K562 (cell line): ENCODE measurements at regions not wholly inside any gene's neighbourhood (a gene's known extent, or its start where the extent isn't known, plus 50 kb on each side); places are given as distances from the start of the nearest gene placed in this dataset.

Experiments
- ATAC-seq: fragments of 200-7000 bp; cut with Tn5 transposase; 3 replicates; pipeline ENCODE4 v1.9.1; 2020; ENCODE audit warnings: moderate library complexity
- BruUV-seq: library from RNA; stranded (reverse); fragments of 400-500 nt; replicated peaks from 2 replicates; lab custom pipeline; 2021; lab: Mats Ljungman, UMichigan
- CTCF ChIA-PET: fragments of 300-600 bp; formaldehyde crosslinking; extraction: SDS; loops from one replicate; lab custom pipeline; 2021; ENCODE audit warnings: low intra/inter-chr PET ratio; lab: Yijun Ruan, JAX
- POLR2A ChIA-PET: fragments of 300-600, 350-650 bp; sonication (Branson Sonifier 250); formaldehyde crosslinking; extraction: SDS; loops from one replicate; lab custom pipeline; 2021; ENCODE audit warnings: antibody characterized with exemption, inconsistent platforms; lab: Yijun Ruan, JAX
- DNase-seq, 4 experiments: peaks; one replicate each; pipeline versions ENCODE4 v3.0.0 to v3.0.0-alpha.2; 2011 to 2018; ENCODE audit warnings: low spot score in 3 of 4, mixed read lengths in 3 of 4; ENCODE audit errors: extremely low read depth in 1 of 4
- FAIRE-seq: peaks from 2 replicates; lab custom pipeline; 2011; peaks lifted over from hg19 to GRCh38; lab: Jason Lieb, UNC
- H2AFZ ChIP-seq: 2 replicates; pipeline ENCODE4 v1.6.0; 2011; ENCODE audit warnings: low read depth, low read length, control low read depth, inconsistent platforms
- H3K27ac ChIP-seq: fragments of 200-600 bp; 3 replicates; pipeline ENCODE4 v1.8.0; 2011; ENCODE audit warnings: low read depth, mild to moderate bottlenecking, control low read depth, inconsistent platforms, low read length, moderate library complexity, mixed read lengths; ENCODE audit errors: extremely low read depth
- H3K27me3 ChIP-seq, 2 experiments: fragments of 300-600 bp in 1 of 2; 2 replicates in 1 of 2; 3 replicates in 1 of 2; pipeline versions ENCODE4 v1.6.0 to v1.8.0; 2011; ENCODE audit warnings: inconsistent platforms in 2 of 2, low read length in 2 of 2, mild to moderate bottlenecking in 1 of 2, mixed read lengths in 1 of 2, moderate library complexity in 1 of 2; ENCODE audit not compliant: control insufficient read depth in 2 of 2, insufficient read depth in 2 of 2
- H3K36me3 ChIP-seq: fragments of 300-600 bp; 3 replicates; pipeline ENCODE4 v1.8.0; 2011; ENCODE audit warnings: mild to moderate bottlenecking, low read length, inconsistent platforms; ENCODE audit not compliant: control insufficient read depth, insufficient read depth
- H3K4me1 ChIP-seq, 2 experiments: fragments of 200-600 bp in 1 of 2; replicated peaks in 1 of 2; 2 replicates in 1 of 2; 3 replicates in 1 of 2; pipeline versions ENCODE4 v1.5.1 to v1.8.0; 2011; ENCODE audit warnings: inconsistent platforms in 2 of 2, low read length in 2 of 2, mild to moderate bottlenecking in 1 of 2, mixed read lengths in 1 of 2, moderate library complexity in 1 of 2; ENCODE audit not compliant: control insufficient read depth in 2 of 2, insufficient read depth in 2 of 2
- H3K4me2 ChIP-seq: 2 replicates; pipeline ENCODE4 v1.6.1; 2011; ENCODE audit warnings: low read length, control low read depth, inconsistent platforms, mixed read lengths; ENCODE audit not compliant: insufficient read depth
- H3K4me3 ChIP-seq: fragments of 200-600 bp; sonication (generic), shearing (Covaris generic); 2 replicates; pipeline ENCODE4 v1.5.1; 2016; ENCODE audit warnings: control low read depth, inconsistent platforms
- H3K79me2 ChIP-seq: fragments of 200-600 bp; 3 replicates; pipeline ENCODE4 v1.8.0; 2011; ENCODE audit warnings: low read length, inconsistent platforms; ENCODE audit not compliant: control insufficient read depth, insufficient read depth
- H3K9ac ChIP-seq, 2 experiments: 2 replicates each; pipeline versions ENCODE4 v1.6.0 to v1.6.1; 2011; ENCODE audit warnings: low read depth in 2 of 2, low read length in 2 of 2, control low read depth in 1 of 2, inconsistent platforms in 1 of 2, mild to moderate bottlenecking in 1 of 2, mixed read lengths in 1 of 2; ENCODE audit not compliant: insufficient read depth in 1 of 2
- H3K9me1 ChIP-seq: one replicate; pipeline ENCODE4 v1.6.0; 2011; ENCODE audit warnings: inconsistent platforms, mild to moderate bottlenecking, low read length, moderate library complexity; ENCODE audit not compliant: control insufficient read depth, insufficient read depth
- H3K9me3 ChIP-seq: replicated peaks from 2 replicates; pipeline ENCODE4 v1.5.1; 2011; ENCODE audit warnings: low read depth, low read length, inconsistent platforms; ENCODE audit not compliant: control insufficient read depth, insufficient read depth
- H4K20me1 ChIP-seq: replicated peaks from 2 replicates; pipeline ENCODE4 v1.6.1; 2011; ENCODE audit warnings: low read length, inconsistent platforms, mixed read lengths; ENCODE audit not compliant: control insufficient read depth, insufficient read depth
- CHD2 ChIP-seq: IDR thresholded peaks from 2 replicates; pipeline ENCODE4 v1.6.1; 2011; ENCODE audit warnings: low read depth, low read length
- ETV6 ChIP-seq, 3 experiments: fragments of 150-350 bp in 1 of 3; sonication (generic) in 1 of 3; formaldehyde crosslinking in 1 of 3; IDR thresholded peaks; 2 replicates each; pipeline versions ENCODE4 v1.6.1 to v1.8.0; 2014 to 2022; ENCODE audit warnings: borderline replicate concordance in 2 of 3, low read depth in 2 of 3, antibody characterized with exemption in 1 of 3, low read length in 1 of 3, mild to moderate bottlenecking in 1 of 3, missing genetic modification reagents in 1 of 3
- HMG20A ChIP-seq: fragments of 450-650 bp; formaldehyde crosslinking; conservative IDR thresholded peaks from 2 replicates; pipeline ENCODE4 v1.4.0; 2020; ENCODE audit warnings: mild to moderate bottlenecking, mixed read lengths
- HOXB6 ChIP-seq: fragments of 250-450 bp; sonication (Bioruptor Pico); IDR thresholded peaks from 2 replicates; pipeline ENCODE4 v1.5.1; 2022; ENCODE audit warnings: mild to moderate bottlenecking, borderline replicate concordance
- KLF10 ChIP-seq: fragments of 250-450 bp; sonication (Bioruptor Pico); IDR thresholded peaks from 2 replicates; pipeline ENCODE4 v1.6.1; 2021; ENCODE audit warnings: matching md5 sums
- MCM2 ChIP-seq: fragments of 450-650 bp; IDR thresholded peaks from 2 replicates; pipeline ENCODE4 v1.6.1; 2017; ENCODE audit warnings: low read depth, mild to moderate bottlenecking
- MEIS2 ChIP-seq: fragments of 450-650 bp; IDR thresholded peaks from 2 replicates; pipeline ENCODE4 v1.6.1; 2014; ENCODE audit warnings: mild to moderate bottlenecking; ENCODE audit not compliant: partially characterized antibody
- MXI1 ChIP-seq: IDR thresholded peaks from 2 replicates; pipeline ENCODE4 v1.6.1; 2011; ENCODE audit warnings: low read depth, mild to moderate bottlenecking, improper control_type of control experiment, low read length
- NBN ChIP-seq: fragments of 450-650 bp; IDR thresholded peaks from 2 replicates; pipeline ENCODE4 v1.6.1; 2016; ENCODE audit warnings: low read depth, mild to moderate bottlenecking
- NFXL1 ChIP-seq: fragments of 450-650 bp; formaldehyde crosslinking; IDR thresholded peaks from 2 replicates; pipeline ENCODE4 v1.4.0; 2021; ENCODE audit warnings: mild to moderate bottlenecking
- POLR3A ChIP-seq: IDR thresholded peaks from 2 replicates; pipeline ENCODE4 v1.6.1; 2011; ENCODE audit warnings: borderline replicate concordance, mild to moderate bottlenecking, moderate library complexity; ENCODE audit not compliant: insufficient read length, insufficient read depth; ENCODE audit errors: extremely low read depth
- RAD21 ChIP-seq, 2 experiments: fragments of 250-450 bp in 1 of 2; fragments of 450-650 bp in 1 of 2; sonication (Bioruptor Pico) in 1 of 2; formaldehyde crosslinking in 1 of 2; IDR thresholded peaks in 1 of 2; conservative IDR thresholded peaks in 1 of 2; 2 replicates each; pipeline versions ENCODE4 v1.4.0 to v1.8.0; 2020 to 2022; ENCODE audit warnings: mild to moderate bottlenecking in 2 of 2, moderate library complexity in 1 of 2
- RHOXF2B ChIP-seq: fragments of 250-450 bp; sonication (Bioruptor Pico); conservative IDR thresholded peaks from 2 replicates; pipeline ENCODE4 v1.5.1; 2021
- TFAM ChIP-seq: fragments of 250-450 bp; sonication (Bioruptor Pico); conservative IDR thresholded peaks from 2 replicates; pipeline ENCODE4 v1.5.0; 2021; ENCODE audit warnings: mild to moderate bottlenecking, moderate library complexity
- XRCC3 ChIP-seq: fragments of 450-650 bp; IDR thresholded peaks from 2 replicates; pipeline ENCODE4 v1.6.1; 2017; ENCODE audit warnings: mild to moderate bottlenecking, moderate library complexity
- YY1 ChIP-seq, 3 experiments: IDR thresholded peaks; 2 replicates each; pipeline ENCODE4 v1.6.1; 2011; ENCODE audit warnings: low read length in 2 of 3, mild to moderate bottlenecking in 2 of 3, moderate library complexity in 2 of 3, borderline replicate concordance in 1 of 3, control low read depth in 1 of 3, low read depth in 1 of 3; ENCODE audit not compliant: insufficient read depth in 3 of 3, insufficient replicate concordance in 2 of 3, control insufficient read depth in 1 of 3, insufficient read length in 1 of 3; ENCODE audit errors: extremely low read depth in 1 of 3
- ZNF124 ChIP-seq: sonication (generic); formaldehyde crosslinking; IDR thresholded peaks from 2 replicates; pipeline ENCODE4 v1.8.1; 2022; ENCODE audit warnings: missing genetic modification reagents
- ZNF584 ChIP-seq: fragments of 200-800 bp; sonication (Bioruptor generic); IDR thresholded peaks from 2 replicates; pipeline ENCODE4 v1.6.1; 2016; ENCODE audit warnings: low read depth, mild to moderate bottlenecking, missing genetic modification characterization, missing compliant biosample characterization
- WGBS: fragments of 100-300 bp; shearing (Covaris generic); methylation state at CpG from one replicate; pipeline ENCODE4 v1.1.6; 2016; ENCODE audit warnings: low coverage, mixed read lengths; ENCODE audit not compliant: insufficient coverage; ENCODE audit errors: missing lambda C conversion rate; 5-methylcytosine and 5-hydroxymethylcytosine counted together
- in situ Hi-C: fragments of 300-500 bp; cut with MboI; formaldehyde crosslinking; loops from 4 replicates; pipeline ENCODE4 v1.15.0; 2018; ENCODE audit warnings: inconsistent platforms, mixed read lengths
- intact Hi-C: fragments of 100-400 bp; cut with micrococcal nuclease; formaldehyde crosslinking; loops from 2 replicates; pipeline ENCODE4 v1.14.2; 2022
- TF ChIP-seq, protein P1 (sequence below), 3 experiments: IDR thresholded peaks in 2 of 3; conservative IDR thresholded peaks in 1 of 3; 2 replicates each; pipeline ENCODE4 v1.5.1; 2011 to 2012; ENCODE audit warnings: low read length in 3 of 3, mild to moderate bottlenecking in 3 of 3, control low read depth in 2 of 3, improper control_type of control experiment in 1 of 3, inconsistent platforms in 1 of 3, low read depth in 1 of 3, mixed read lengths in 1 of 3, moderate library complexity in 1 of 3; ENCODE audit not compliant: insufficient read depth in 2 of 3
- TF ChIP-seq, protein P2 (sequence below): fragments of 450-650 bp; IDR thresholded peaks from 2 replicates; pipeline ENCODE4 v1.6.1; 2016; ENCODE audit warnings: antibody characterized with exemption

DNA sequence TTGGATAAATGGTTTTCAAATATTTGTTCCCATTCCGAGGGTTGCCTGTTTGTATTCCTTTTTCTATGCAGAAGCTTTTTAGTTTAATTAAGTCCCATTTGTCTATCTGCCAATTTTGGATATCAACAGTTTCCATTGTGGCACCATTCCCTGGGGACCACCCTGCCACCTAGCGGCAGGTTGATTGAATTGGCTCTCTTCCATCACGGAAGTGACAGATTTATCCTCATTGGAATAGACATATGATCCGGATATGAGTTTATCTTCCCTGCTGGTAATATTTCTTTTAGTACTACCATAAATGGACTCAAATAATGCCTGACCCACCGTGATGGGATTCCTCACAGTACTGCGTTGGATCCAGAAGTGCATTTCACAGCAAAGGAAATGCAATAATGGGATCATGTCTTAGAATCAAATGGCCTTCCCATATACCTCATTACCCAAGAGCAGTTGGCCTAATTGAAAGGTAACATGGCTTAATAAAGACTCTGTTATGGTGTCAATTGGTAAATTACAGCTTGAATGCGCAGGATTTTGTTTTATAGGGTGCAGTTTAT lies 327.0 kb downstream of the BMP2 start:
- intact Hi-C loops, result no loop called here
- Histone ChIP-seq H3K27ac (no peak overlapping the region), H3K4me1 (no peaks in the 10 kb centered on the region), H4K20me1 (no peaks in the 10 kb centered on the region), H3K9me1 (no peaks in the 10 kb centered on the region), H3K4me2 (no peak overlapping the region), H3K36me3 (no peaks in the 10 kb centered on the region), H3K4me3 (no peak overlapping the region), H3K9ac (no peak overlapping the region), H3K79me2 (no peaks in the 10 kb centered on the region), H3K27me3 (no peaks in the 10 kb centered on the region), H3K9me3 (no peaks in the 10 kb centered on the region), H2AFZ (no peak overlapping the region)
- FAIRE-seq, result peak; percentile 69
- BruUV-seq, result no TSS peak
- ChIA-PET CTCF (interaction anchor here (0.6 kb wide), 1 partner anchor 994 kb away, joined by 3 read pairs; no protein-coding TSS in a partner anchor), POLR2A (no interaction called here)
- peak; percentile 23 to 36 (median 30) for DNase-seq
- in situ Hi-C loops, result no loop called here
- ATAC-seq, result no peak
- 0% methylated on average over 6 of the region's 7 CpGs for WGBS
- TF ChIP-seq MCM2, result no peak
- no peak for TF ChIP-seq XRCC3
- no peak for TF ChIP-seq NBN
- no peak for TF ChIP-seq HMG20A (CRISPR knock-in tag)
- TF ChIP-seq CHD2, result no peak
- no peak for TF ChIP-seq HOXB6 (CRISPR knock-in tag)
- TF ChIP-seq POLR3A, result no peak
- no peak for TF ChIP-seq YY1 (IDR thresholded peaks at IDR 0.05; ENCODE audit: borderline replicate concordance in 1 of 3, control insufficient read depth in 1 of 3, extremely low read depth in 1 of 3, insufficient read depth in 3 of 3, insufficient read length in 1 of 3, insufficient replicate concordance in 2 of 3, low read depth in 1 of 3, low read length in 2 of 3)
- no peak for TF ChIP-seq ZNF124 (CRISPR knock-in tag)
- TF ChIP-seq MXI1, result no peak
- TF ChIP-seq ZNF584 (CRISPR knock-in tag), result no peak
- TF ChIP-seq RHOXF2B, result no peak
- TF ChIP-seq, protein P1, sequence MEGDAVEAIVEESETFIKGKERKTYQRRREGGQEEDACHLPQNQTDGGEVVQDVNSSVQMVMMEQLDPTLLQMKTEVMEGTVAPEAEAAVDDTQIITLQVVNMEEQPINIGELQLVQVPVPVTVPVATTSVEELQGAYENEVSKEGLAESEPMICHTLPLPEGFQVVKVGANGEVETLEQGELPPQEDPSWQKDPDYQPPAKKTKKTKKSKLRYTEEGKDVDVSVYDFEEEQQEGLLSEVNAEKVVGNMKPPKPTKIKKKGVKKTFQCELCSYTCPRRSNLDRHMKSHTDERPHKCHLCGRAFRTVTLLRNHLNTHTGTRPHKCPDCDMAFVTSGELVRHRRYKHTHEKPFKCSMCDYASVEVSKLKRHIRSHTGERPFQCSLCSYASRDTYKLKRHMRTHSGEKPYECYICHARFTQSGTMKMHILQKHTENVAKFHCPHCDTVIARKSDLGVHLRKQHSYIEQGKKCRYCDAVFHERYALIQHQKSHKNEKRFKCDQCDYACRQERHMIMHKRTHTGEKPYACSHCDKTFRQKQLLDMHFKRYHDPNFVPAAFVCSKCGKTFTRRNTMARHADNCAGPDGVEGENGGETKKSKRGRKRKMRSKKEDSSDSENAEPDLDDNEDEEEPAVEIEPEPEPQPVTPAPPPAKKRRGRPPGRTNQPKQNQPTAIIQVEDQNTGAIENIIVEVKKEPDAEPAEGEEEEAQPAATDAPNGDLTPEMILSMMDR (IDR thresholded peaks at IDR 0.05 in 2 of 3, conservative IDR thresholded peaks at IDR 0.05 in 1 of 3; ENCODE audit: insufficient read depth in 2 of 3, low read depth in 1 of 3, low read length in 3 of 3), result peak in 2 of 3 experiments; percentile 45 to 51; a peak in 4 of 6 replicates
- no peak for TF ChIP-seq KLF10 (CRISPR knock-in tag)
- no peak for TF ChIP-seq NFXL1
- TF ChIP-seq MEIS2, result peak; percentile 21
- TF ChIP-seq, protein P2, sequence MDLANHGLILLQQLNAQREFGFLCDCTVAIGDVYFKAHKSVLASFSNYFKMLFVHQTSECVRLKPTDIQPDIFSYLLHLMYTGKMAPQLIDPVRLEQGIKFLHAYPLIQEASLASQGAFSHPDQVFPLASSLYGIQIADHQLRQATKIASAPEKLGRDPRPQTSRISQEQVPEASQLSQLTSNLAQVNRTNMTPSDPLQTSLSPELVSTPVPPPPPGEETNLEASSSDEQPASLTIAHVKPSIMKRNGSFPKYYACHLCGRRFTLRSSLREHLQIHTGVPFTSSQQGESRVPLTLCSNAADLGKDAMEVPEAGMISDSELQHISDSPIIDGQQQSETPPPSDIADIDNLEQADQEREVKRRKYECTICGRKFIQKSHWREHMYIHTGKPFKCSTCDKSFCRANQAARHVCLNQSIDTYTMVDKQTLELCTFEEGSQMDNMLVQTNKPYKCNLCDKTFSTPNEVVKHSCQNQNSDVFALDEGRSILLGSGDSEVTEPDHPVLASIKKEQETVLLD, result no peak
- no peak for TF ChIP-seq ETV6 (IDR thresholded peaks at IDR 0.05; ENCODE audit: borderline replicate concordance in 1 of 2, low read depth in 2 of 2, low read length in 1 of 2)
- no peak for TF ChIP-seq ETV6 (CRISPR knock-in tag; IDR thresholded peaks at IDR 0.05; ENCODE audit: borderline replicate concordance)
- no peak for TF ChIP-seq TFAM
- peak in 1 of 2 experiments; percentile 29; a peak in 2 of 4 replicates for TF ChIP-seq RAD21 (CRISPR knock-in tag; conservative IDR thresholded peaks at IDR 0.05 in 1 of 2, IDR thresholded peaks at IDR 0.05 in 1 of 2)
